GM19328 (cell line): ENCODE measurements at regions not wholly inside any gene's neighbourhood (a gene's known extent, or its start where the extent isn't known, plus 50 kb on each side); places are given as distances from the start of the nearest gene placed in this dataset.

ENCODE experiments used
- ATAC-seq: cut with Tn5 transposase; IDR thresholded peaks from one replicate; pipeline ENCODE4 v1.9.1; 2021; ENCODE audit warnings: mild to moderate bottlenecking, moderate library complexity; ENCODE audit not compliant: unreplicated experiment

- no peak for ATAC-seq
Observed at GRCh38 chr11:45089251-45089650, 57.2 kb upstream of the PRDM11 start.

GRCh38 chr11:45089676-45090499 lies 56.6 kb upstream of the PRDM11 start:
- no peak for ATAC-seq

- no peak for ATAC-seq
Observed at GRCh38 chr11:45090607-45091006, 55.8 kb upstream of the PRDM11 start.

- ATAC-seq: no peak
Observed at GRCh38 chr11:45091563-45092403, 54.7 kb upstream of the PRDM11 start.

GRCh38 chr11:45092404-45092785 lies 54.0 kb upstream of the PRDM11 start:
- no peak for ATAC-seq

DNA sequence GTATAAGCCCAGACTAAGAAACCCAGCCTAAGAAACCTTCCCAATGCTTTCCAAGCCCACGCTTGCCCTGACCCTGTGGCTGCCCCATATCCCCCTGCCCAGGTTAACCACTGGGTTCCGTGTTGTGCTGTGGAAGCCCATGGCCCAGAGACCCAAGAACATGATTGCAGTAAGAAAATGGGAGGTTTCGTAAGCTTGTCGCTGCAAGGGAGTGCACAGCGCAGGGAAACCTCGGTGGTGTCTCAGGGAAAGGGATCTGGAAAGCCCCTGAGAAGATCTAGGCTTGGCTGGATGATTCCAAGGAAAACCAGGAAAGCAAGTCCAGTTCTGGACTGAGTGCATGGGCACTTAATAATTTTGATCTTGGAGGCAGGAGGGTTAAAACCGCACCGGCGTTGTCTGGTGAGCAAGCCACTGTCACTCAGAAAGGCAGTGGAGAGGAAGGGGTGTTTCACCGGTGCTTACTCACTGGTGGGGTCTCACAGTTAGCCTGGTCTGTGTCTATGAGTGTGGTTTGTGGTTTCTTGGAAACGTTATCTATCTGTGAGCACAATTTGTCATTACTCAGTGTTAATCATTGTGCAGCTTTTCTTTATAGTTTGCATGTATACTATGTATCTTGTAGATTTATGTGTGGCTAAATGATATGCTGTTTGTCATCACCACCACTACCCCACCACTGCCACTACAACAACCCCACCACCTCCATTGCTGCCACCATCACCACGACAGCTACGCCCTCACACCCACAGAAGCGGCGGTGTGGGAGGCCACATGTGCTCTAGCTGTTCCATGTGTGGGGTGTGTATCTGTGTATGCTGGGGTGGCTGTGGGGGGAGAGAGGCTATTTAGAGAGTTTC lies 53.3 kb upstream of the PRDM11 start:
- ATAC-seq: no peak

DNA sequence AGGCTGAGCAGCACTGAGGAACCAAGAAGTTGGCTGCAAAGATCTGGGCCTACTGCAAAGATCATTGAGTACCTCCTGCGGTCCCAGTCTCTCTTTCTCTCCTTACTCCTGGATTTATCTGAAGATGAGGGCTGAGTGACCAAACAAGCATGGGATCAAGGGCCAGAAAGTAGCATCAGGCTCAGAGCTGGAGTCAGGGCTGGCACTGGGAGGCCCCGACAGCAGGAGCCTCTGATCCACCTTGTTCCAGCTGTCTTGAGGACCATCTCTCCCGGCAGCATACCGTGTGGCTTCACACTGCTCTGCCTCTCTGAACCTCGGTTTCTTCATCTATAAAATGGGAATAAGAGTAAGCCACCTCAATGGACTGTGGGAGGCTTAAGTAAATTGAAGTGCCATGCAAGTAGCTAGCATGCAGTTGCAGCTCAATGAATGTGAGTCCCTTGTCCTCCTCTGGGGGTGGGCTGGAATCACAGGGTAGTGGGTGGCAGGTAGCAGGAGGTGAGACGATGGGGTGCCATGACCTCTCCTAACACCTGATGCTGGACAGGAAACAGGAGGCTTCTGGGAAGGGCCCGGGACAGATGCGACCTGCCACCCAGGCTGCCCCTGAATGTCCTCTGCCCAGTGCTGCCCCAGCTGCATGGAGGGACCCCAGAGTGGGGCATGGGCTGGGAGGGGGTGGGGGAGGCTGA lies 52.5 kb upstream of the PRDM11 start:
- ATAC-seq: no peak

- no peak for ATAC-seq
Observed at GRCh38 chr11:45094958-45095690, 51.3 kb upstream of the PRDM11 start.

DNA sequence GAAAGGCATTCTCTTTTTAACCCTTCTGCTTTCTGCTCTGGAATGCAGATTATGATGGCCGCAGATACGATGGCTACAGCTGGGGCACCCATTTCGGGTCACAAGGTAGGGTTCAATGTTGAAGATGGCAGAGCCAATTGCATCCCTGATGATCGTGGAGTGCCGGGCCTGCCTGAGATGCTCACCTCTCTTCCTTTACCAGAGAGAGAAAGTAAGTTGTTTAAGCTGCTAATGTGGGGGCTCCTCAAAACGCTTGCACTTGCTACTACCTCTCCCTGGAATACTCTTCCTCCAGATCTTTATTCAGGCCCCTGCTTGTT lies 50.8 kb upstream of the PRDM11 start:
- no peak for ATAC-seq

DNA sequence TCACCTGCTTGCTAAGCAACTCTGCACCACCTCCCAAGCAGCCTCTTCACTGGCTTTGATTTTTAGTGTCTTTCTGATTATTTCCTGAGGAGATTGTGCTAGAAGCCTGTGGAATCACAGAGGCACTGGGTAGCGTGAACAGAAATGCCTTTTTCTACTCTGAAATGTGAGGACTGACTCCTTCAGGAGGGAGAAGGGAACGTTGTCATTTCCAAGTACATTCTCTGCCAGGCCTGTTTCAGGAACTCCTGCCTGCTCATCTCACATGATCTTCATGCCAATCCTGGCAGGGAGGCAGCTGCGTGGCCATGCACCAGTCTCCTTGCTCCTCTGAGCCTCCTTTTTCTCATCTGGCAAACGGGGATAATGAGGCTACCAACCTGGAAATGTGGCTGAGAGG lies 49.8 kb upstream of the PRDM11 start:
- ATAC-seq: no peak
